Gastrocnemius medialis (tissue), 4 donors: ENCODE measurements at regions not wholly inside any gene's neighbourhood (a gene's known extent, or its start where the extent isn't known, plus 50 kb on each side); places are given as distances from the start of the nearest gene placed in this dataset.

Experiments used
- CTCF ChIP-seq, 5 experiments: fragments of 450-650 bp in 3 of 5; fragments of 200-600 bp in 2 of 5; sonication (generic) in 2 of 5; IDR thresholded peaks in 4 of 5; conservative IDR thresholded peaks in 1 of 5; 1 replicate in 4 of 5; 2 replicates in 1 of 5; pipeline ENCODE4 v1.5.1; 2016 to 2019; ENCODE audit warnings: antibody characterized with exemption in 5 of 5, mild to moderate bottlenecking in 3 of 5, moderate library complexity in 3 of 5
- POLR2A ChIP-seq, 2 donors: fragments of 450-650 bp; IDR thresholded peaks; one replicate each; pipeline ENCODE4 v1.6.1; 2017; ENCODE audit warnings: antibody characterized with exemption in 2 of 2, mild to moderate bottlenecking in 2 of 2, moderate library complexity in 2 of 2

GRCh38 chr4:138887341-138887740 is 128.2 kb upstream of the NOCT start:
- no peak for TF ChIP-seq CTCF (IDR thresholded peaks at IDR 0.05 in 4 of 5, conservative IDR thresholded peaks at IDR 0.05 in 1 of 5)
- TF ChIP-seq POLR2A (IDR thresholded peaks at IDR 0.05): no peak
